T-cell (primary cell): ENCODE measurements at regions not wholly inside any gene's neighbourhood (a gene's known extent, or its start where the extent isn't known, plus 50 kb on each side); places are given as distances from the start of the nearest gene placed in this dataset.
"Not testable (repeated sequence)": the region's sequence is repeated elsewhere in the genome, so short reads cannot be mapped to it uniquely, and the experiment has no call there.

ENCODE experiments used
- ATAC-seq, 4 experiments: fragments of 200-7000 bp in 3 of 4; fragments of 150-1000 bp in 1 of 4; cut with Tn5 transposase; replicated peaks in 1 of 4; 1 replicate in 3 of 4; 2 replicates in 1 of 4; pipeline ENCODE4 v1.10.0; 2021; ENCODE audit warnings: moderate library complexity in 3 of 4, mild to moderate bottlenecking in 2 of 4, moderate number of reproducible peaks in 1 of 4
- CTCF ChIA-PET, 2 donors: fragments of 300-600 bp; sonication (Branson Sonifier 250); formaldehyde crosslinking; loops; one replicate each; lab custom pipeline; 2022; ENCODE audit warnings: antibody characterized with exemption in 2 of 2; lab: Charles Lee
- POLR2A ChIA-PET, 2 donors: fragments of 300-600 bp; sonication (Branson Sonifier 250); formaldehyde crosslinking; loops; one replicate each; lab custom pipeline; 2022; ENCODE audit warnings: antibody characterized with exemption in 2 of 2; lab: Charles Lee
- DNase-seq, 35 experiments: peaks; one replicate each; pipeline versions ENCODE4 v3.0.0 to v3.0.0-alpha.2; 2013 to 2023
- H3K27ac ChIP-seq: one replicate; pipeline ENCODE4 v1.5.1; 2013; ENCODE audit warnings: low read length
- H3K27me3 ChIP-seq, 2 experiments: replicated peaks in 1 of 2; 1 replicate in 1 of 2; 2 replicates in 1 of 2; pipeline versions ENCODE4 v1.6.1 to v1.7.0; 2013; ENCODE audit warnings: low read length in 1 of 2, mixed read lengths in 1 of 2; ENCODE audit not compliant: control insufficient read depth in 2 of 2, insufficient read depth in 2 of 2; ENCODE audit errors: extremely low read depth in 1 of 2
- H3K36me3 ChIP-seq, 2 donors: 1 replicate in 1 of 2; 2 replicates in 1 of 2; pipeline versions ENCODE4 v1.6.1 to v1.7.0; 2013; ENCODE audit warnings: low read length in 1 of 2; ENCODE audit not compliant: control insufficient read depth in 2 of 2, insufficient read depth in 1 of 2; ENCODE audit errors: extremely low read depth in 1 of 2
- H3K4me1 ChIP-seq, 2 experiments: 1 replicate in 1 of 2; 2 replicates in 1 of 2; pipeline versions ENCODE4 v1.6.1 to v1.7.0; 2013; ENCODE audit warnings: low read length in 2 of 2, mixed read lengths in 1 of 2; ENCODE audit not compliant: insufficient read depth in 2 of 2, control insufficient read depth in 1 of 2; ENCODE audit errors: extremely low read depth in 1 of 2
- H3K4me3 ChIP-seq, 2 donors: 1 replicate in 1 of 2; 2 replicates in 1 of 2; pipeline versions ENCODE4 v1.5.1 to v1.7.0; 2013; ENCODE audit warnings: mild to moderate bottlenecking in 2 of 2, low read length in 1 of 2, moderate library complexity in 1 of 2; ENCODE audit not compliant: control insufficient read depth in 1 of 2; ENCODE audit errors: extremely low read depth in 1 of 2
- H3K9me3 ChIP-seq: 2 replicates; pipeline ENCODE4 v1.7.0; 2013
- H3K27ac Mint-ChIP-seq, 2 donors: one replicate each; pipeline ENCODE4 v1.8.0; 2020 to 2021; ENCODE audit warnings: mild to moderate bottlenecking in 2 of 2, mixed read lengths in 2 of 2
- H3K27me3 Mint-ChIP-seq, 2 donors: one replicate each; pipeline ENCODE4 v1.8.0; 2021 to 2022; ENCODE audit warnings: mixed read lengths in 2 of 2
- H3K36me3 Mint-ChIP-seq: one replicate; pipeline ENCODE4 v1.8.0; 2021; ENCODE audit warnings: mixed read lengths
- H3K4me1 Mint-ChIP-seq, 3 donors: one replicate each; pipeline ENCODE4 v1.8.0; 2020 to 2022; ENCODE audit warnings: mixed read lengths in 3 of 3, mild to moderate bottlenecking in 1 of 3
- H3K4me3 Mint-ChIP-seq, 3 donors: one replicate each; pipeline ENCODE4 v1.8.0; 2020 to 2022; ENCODE audit warnings: mild to moderate bottlenecking in 3 of 3, mixed read lengths in 3 of 3, moderate library complexity in 3 of 3
- H3K9me3 Mint-ChIP-seq, 3 donors: one replicate each; pipeline ENCODE4 v1.8.0; 2020 to 2022; ENCODE audit warnings: mixed read lengths in 3 of 3
- WGBS: methylation state at CpG from one replicate; pipeline ENCODE4 v1.1.5; 2013; ENCODE audit warnings: missing lambda C conversion rate; ENCODE audit not compliant: insufficient coverage; 5-methylcytosine and 5-hydroxymethylcytosine counted together

DNA sequence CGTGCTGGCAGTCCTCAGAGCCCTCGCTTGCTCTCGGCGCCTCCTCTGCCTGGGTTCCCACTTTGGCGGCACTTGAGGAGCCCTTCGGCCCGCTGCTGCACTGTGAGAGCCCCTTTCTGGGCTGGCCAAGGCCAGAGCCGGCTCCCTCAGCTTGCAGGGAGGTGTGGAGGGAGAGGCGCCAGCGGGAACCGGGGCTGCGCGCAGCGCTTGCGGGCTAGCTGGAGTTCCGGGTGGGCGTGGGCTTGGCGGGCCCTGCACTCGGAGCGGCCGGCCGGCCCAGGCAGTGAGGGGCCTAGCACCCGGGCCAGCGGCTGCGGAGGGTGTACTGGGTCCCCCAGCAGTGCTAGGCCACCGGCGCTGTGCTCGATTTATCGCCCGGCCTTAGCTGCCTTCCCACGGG lies 124.1 kb upstream of the NT5E start:
- H3K27ac ChIP-seq, H3K9me3 ChIP-seq, H3K36me3 Mint-ChIP-seq, DNase-seq, H3K4me1 ChIP-seq, H3K4me3 Mint-ChIP-seq, H3K4me3 ChIP-seq, H3K27ac Mint-ChIP-seq, ATAC-seq, H3K27me3 ChIP-seq, H3K36me3 ChIP-seq, POLR2A ChIA-PET, H3K9me3 Mint-ChIP-seq, H3K4me1 Mint-ChIP-seq: not testable (repeated sequence)
- 91% methylated on average over 23 of the region's 31 CpGs for WGBS
- CTCF ChIA-PET: interaction anchor here in 1 of 2 donors (0.7 kb wide), 1 partner anchor 376 kb away, joined by 3 read pairs; no protein-coding TSS in a partner anchor
- peaks cover 13 to 35% of the 10 kb centered on the region in 2 donors for H3K27me3 Mint-ChIP-seq

DNA sequence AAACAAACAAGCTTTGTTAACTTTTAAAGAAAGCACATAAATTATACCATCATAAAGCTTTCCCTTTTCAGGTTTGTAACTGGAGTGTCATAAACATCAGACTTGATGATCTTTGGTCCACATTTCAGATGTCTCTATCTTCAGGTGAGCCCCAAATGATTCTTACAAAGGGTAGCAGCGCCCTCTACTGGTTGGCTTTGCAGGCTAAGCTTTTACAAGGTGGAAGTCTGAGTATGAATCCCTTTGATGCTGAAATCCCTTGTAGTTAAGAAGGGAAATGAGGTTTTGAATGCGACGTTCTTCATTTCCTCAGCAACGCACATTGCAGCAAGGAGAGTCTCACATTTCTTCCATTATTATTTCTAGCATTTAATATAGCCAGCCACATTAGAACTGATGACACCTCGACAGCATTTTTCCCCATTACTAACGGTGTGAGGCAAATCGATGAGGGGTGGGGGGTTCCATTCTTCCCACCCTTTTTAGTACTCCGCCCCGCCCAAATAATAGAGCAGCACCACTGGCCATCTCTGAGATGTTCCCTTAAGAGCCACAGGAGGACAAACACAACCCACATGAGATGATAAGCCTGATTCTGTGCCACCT lies 126.3 kb upstream of the NT5E start:
- Mint-ChIP-seq H3K36me3 (no peaks in the 10 kb centered on the region), H3K4me3 (no peak overlapping the region), H3K27ac (no peak overlapping the region), H3K9me3 (peaks cover 0 to under 1% (median 0%) of the 10 kb centered on the region in 3 donors), H3K4me1 (peaks cover 0 to 9% (median 4%) of the 10 kb centered on the region in 3 donors), H3K27me3 (peaks cover 11 to 16% of the 10 kb centered on the region in 2 donors)
- DNase-seq: peak; percentile 18 to 76 (median 58)
- Histone ChIP-seq H3K9me3 (no peaks in the 10 kb centered on the region), H3K4me3 (no peak overlapping the region), H3K27me3 (peaks cover 0 to 8% of the 10 kb centered on the region in 2 experiments), H3K36me3 (no peaks in the 10 kb centered on the region), H3K4me1 (no peaks in the 10 kb centered on the region), H3K27ac (no peak overlapping the region)
- CTCF ChIA-PET: interaction anchor here (0.7 to 1.7 kb wide), 7 partner anchors 9 to 1787 kb away, joined by 3 to 11 read pairs (median 4); no protein-coding TSS in a partner anchor
- WGBS: no CpG with 5 or more reads among the region's 9 CpGs
- POLR2A ChIA-PET: no interaction called here
- ATAC-seq: peak in 3 of 4 experiments; percentile 27 to 75 (median 56)

DNA sequence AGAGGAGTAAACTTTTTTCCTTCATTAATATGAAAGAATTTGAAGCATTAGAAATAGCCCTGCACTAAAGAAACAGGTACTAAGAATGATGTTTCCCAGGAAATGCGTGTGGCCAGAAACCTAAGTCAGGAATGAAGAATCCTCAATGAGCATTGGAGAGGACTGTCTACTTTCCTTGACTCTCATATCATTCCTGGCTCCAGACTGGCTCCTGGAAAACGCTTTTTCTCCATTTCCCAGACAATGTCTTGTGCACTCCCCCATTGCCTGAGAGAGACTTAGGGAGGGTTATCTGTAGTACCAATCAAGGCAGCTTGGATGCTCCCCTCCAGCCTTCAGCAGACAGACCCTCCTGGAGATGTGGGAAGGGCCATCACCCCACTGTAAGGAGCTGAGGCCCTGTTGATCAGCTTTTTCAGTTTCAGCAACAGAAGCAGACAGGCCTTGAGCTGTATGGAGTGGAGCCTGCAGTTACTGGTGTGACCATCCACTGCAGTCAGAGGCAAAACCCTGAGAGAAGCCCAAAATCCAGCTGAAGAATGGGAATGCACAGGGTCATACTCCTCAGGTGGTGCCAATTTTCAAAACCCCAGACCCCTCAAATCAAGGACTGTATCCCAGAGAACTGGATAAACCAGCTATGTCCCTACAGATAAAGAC lies 127.3 kb upstream of the NT5E start:
- CTCF ChIA-PET: interaction anchor here (1.2 to 1.7 kb wide), 5 partner anchors 8 to 1786 kb away, joined by 3 to 11 read pairs (median 5); no protein-coding TSS in a partner anchor
- H3K4me1 Mint-ChIP-seq: peaks cover 0 to 9% (median 4%) of the 10 kb centered on the region in 3 donors

DNA sequence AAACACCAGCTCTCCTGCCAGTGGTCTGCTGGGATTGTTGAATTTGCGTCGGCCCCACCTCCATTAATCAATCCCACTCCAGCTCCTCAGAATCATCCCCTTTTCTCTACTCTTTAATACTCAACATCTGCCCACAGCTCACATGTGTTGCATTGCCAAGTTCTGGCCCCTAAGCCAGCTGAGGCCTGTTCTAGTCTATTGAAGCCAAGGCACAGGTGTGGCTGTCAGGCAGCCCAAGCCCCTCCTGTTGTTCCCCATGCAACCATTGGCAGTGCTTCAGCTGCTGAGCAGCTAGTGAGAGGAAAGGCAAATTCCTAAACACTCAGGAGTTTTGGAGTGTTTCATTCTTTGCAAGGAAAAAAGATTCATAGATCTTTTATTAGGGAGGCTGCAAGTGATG lies 128.0 kb upstream of the NT5E start:
- peaks cover 0 to 9% (median 4%) of the 10 kb centered on the region in 3 donors for H3K4me1 Mint-ChIP-seq

More for the DNA sequence above, 127.3 kb upstream of the NT5E start:
- Mint-ChIP-seq H3K9me3 (peaks cover 0 to 5% (median 2%) of the 10 kb centered on the region in 3 donors), H3K27ac (no peak overlapping the region), H3K4me3 (no peak overlapping the region), H3K27me3 (peaks cover 11 to 14% of the 10 kb centered on the region in 2 donors), H3K36me3 (no peaks in the 10 kb centered on the region)
- ATAC-seq (no peak), DNase-seq (no peak)
- Histone ChIP-seq H3K4me3 (no peak overlapping the region), H3K9me3 (no peaks in the 10 kb centered on the region), H3K4me1 (no peaks in the 10 kb centered on the region), H3K36me3 (no peaks in the 10 kb centered on the region), H3K27me3 (peaks cover 0 to 8% of the 10 kb centered on the region in 2 experiments), H3K27ac (no peak overlapping the region)
- POLR2A ChIA-PET: no interaction called here
- WGBS: no CpG with 5 or more reads among the region's 2 CpGs

DNA sequence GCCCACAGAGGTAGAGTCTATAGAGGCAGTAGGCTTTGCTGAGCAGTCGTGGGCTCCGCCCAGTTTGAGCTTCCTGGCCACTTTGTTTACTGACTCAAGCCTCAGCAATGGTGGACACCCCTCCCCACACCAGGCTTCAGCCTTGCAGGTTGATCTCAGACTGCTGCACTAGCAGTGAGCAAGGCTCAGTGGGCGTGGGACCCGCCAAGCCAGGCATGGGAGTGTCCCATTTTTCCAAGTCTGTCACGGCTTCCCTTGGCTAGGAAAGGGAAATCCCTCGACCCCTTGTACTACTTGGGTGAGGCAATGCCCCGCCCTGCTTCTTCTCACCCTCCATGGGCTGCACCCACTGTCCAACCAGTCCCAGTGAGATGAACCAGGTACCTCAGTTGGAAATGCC lies 135.3 kb upstream of the NT5E start:
- H3K4me1 Mint-ChIP-seq: no peaks in the 10 kb centered on the region
- ChIA-PET POLR2A (no interaction called here), CTCF (interaction anchor here in 1 of 2 donors (2.2 kb wide), 1 partner anchor 8 kb away, joined by 5 read pairs; no protein-coding TSS in a partner anchor)
- H3K27me3 ChIP-seq: no peaks in the 10 kb centered on the region
- peaks cover 2 to 3% of the 10 kb centered on the region in 2 donors for H3K27me3 Mint-ChIP-seq
- no peaks in the 10 kb centered on the region for H3K36me3 ChIP-seq
- H3K9me3 Mint-ChIP-seq: peaks cover 0 to 14% (median 6%) of the 10 kb centered on the region in 3 donors
- no peak for ATAC-seq
- no peaks in the 10 kb centered on the region for H3K36me3 Mint-ChIP-seq
- H3K4me3 Mint-ChIP-seq: no peak overlapping the region
- no peak overlapping the region for H3K27ac Mint-ChIP-seq
- DNase-seq: no peak
- H3K9me3 ChIP-seq: no peaks in the 10 kb centered on the region
- no peak overlapping the region for H3K4me3 ChIP-seq
- WGBS: 66% methylated on average over 6 of the region's 7 CpGs
- no peak overlapping the region for H3K27ac ChIP-seq
- no peaks in the 10 kb centered on the region for H3K4me1 ChIP-seq

More for the DNA sequence above, 128.0 kb upstream of the NT5E start:
- no peaks in the 10 kb centered on the region for H3K9me3 ChIP-seq
- DNase-seq (no peak), ATAC-seq (no peak)
- no peaks in the 10 kb centered on the region for H3K36me3 Mint-ChIP-seq
- H3K36me3 ChIP-seq: no peaks in the 10 kb centered on the region
- H3K9me3 Mint-ChIP-seq: peaks cover 0 to 12% (median 2%) of the 10 kb centered on the region in 3 donors
- H3K27ac ChIP-seq: no peak overlapping the region
- no peak overlapping the region for H3K4me3 ChIP-seq
- peaks cover 0 to 8% of the 10 kb centered on the region in 2 experiments for H3K27me3 ChIP-seq
- H3K4me1 ChIP-seq: no peaks in the 10 kb centered on the region
- H3K27me3 Mint-ChIP-seq: peaks cover 5 to 10% of the 10 kb centered on the region in 2 donors
- H3K27ac Mint-ChIP-seq: no peak overlapping the region
- ChIA-PET CTCF (no interaction called here), POLR2A (no interaction called here)
- H3K4me3 Mint-ChIP-seq: no peak overlapping the region
- 85% methylated on average over 2 of the region's 2 CpGs for WGBS

DNA sequence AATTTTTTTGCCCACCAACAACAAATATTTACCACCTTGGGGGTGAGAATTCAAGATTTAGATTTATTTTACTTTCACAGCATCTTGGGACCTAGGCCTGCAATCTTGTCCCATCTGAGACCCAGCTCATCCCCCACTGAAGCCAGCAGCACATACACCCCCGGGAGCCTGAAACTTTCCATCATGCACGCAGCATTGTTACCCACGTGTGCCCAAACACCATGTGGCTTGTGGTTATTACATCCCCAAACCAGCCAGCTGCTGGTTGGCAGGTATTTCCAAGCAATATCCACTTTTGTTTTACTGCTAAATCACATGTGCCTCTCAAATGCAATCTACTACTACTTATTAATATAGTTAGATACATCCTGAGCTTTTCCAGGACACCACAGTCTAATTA lies 149.3 kb upstream of the NT5E start:
- Histone ChIP-seq H3K27me3 (peaks cover 0 to 2% of the 10 kb centered on the region in 2 experiments), H3K4me1 (no peaks in the 10 kb centered on the region), H3K4me3 (no peak overlapping the region), H3K27ac (no peak overlapping the region), H3K9me3 (no peaks in the 10 kb centered on the region), H3K36me3 (no peaks in the 10 kb centered on the region)
- CTCF ChIA-PET: no interaction called here
- no peak for DNase-seq
- no peak overlapping the region for H3K4me3 Mint-ChIP-seq
- peaks cover 0 to 4% (median 0%) of the 10 kb centered on the region in 3 donors for H3K9me3 Mint-ChIP-seq
- no peaks in the 10 kb centered on the region for H3K36me3 Mint-ChIP-seq
- POLR2A ChIA-PET: no interaction called here
- no peak for ATAC-seq
- H3K27me3 Mint-ChIP-seq: peaks cover 0 to 9% of the 10 kb centered on the region in 2 donors
- H3K27ac Mint-ChIP-seq: no peak overlapping the region
- 57% methylated on average over 1 of the region's 3 CpGs for WGBS
- no peaks in the 10 kb centered on the region for H3K4me1 Mint-ChIP-seq
